TTC549 (cell line): ENCODE measurements at regions not wholly inside any gene's neighbourhood (a gene's known extent, or its start where the extent isn't known, plus 50 kb on each side); places are given as distances from the start of the nearest gene placed in this dataset.
"Not testable (repeated sequence)": the region's sequence is repeated elsewhere in the genome, so short reads cannot be mapped to it uniquely, and the experiment has no call there.

Experiments used
- FAIRE-seq: peaks from 2 replicates; lab custom pipeline; 2012; peaks lifted over from hg19 to GRCh38; lab: Jason Lieb, UNC

- no peak for FAIRE-seq
These were observed 223.4 kb downstream of the NAF1 start for GRCh38 chr4:162943263-162943662.

GRCh38 chr4:162938738-162939485 lies 227.8 kb downstream of the NAF1 start:
- FAIRE-seq = no peak

DNA sequence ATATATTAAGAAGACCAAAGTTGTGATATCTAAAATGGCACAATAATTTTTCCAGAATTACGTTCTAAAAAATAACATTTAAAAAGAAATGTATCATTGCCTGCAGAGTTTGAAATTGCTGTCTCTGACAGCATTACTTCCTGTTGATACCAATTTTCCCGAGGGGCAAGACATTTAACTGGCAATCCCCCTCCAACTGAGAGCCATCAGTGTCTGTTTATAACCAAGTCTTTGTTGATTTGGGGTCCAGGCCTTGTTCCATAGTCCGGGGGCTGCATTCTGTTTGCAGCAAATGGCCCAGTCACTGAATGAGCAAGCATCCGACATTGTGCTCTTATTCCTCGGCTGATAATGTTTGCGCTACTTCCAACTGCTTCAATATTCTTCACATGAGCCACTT lies 231.5 kb downstream of the NAF1 start:
- FAIRE-seq = no peak

GRCh38 chr4:162931286-162931685 lies 235.4 kb downstream of the NAF1 start:
- FAIRE-seq = no peak

DNA sequence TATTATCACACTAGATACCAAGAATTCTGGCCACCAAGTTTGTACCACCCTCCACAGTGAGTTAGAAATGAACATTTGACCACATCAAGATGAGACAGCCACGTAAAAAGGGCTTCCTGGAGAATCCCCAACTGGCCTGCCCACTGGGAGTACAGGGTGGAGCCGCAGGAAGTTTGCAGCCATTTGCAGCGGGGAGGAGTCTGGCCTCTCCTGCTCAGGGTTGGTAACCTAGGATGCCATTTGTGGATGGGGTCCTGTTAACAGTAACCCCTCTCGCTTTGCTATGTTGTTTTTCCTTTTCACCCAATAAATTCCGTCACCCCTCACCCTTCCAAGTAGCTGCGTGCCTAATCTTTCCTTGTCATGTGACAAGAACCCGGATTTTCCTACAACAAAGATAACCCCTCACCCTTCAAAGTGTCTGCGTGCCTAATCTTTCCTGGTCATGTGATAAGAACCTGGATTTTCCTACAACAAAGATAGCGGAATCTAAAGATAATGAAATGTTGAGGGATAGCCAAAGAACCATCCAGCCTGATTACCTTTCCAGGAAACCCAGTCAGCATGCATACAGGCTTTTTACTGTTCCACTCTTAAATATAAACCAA lies 245.4 kb downstream of the NAF1 start:
- no peak for FAIRE-seq

GRCh38 chr4:162920649-162921048 lies 246.0 kb downstream of the NAF1 start:
- FAIRE-seq = no peak

DNA sequence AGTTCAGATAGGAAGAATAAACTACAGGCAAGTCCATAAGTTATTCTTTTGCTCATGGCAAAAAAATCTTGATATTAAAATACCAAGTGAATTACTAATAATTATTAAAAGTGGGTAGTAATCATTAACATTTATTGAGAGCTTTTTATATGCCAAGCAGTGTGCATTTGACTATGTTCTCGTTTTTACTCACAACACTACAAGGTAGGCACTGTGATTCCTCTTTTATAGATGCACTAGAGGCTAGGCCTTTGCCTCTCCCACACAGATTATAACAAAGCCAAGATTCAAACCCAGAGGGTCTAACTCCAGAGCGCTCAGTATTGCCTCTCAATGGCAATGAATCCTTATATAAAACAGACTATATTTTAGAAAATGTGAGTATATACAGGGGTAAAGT lies 254.2 kb downstream of the NAF1 start:
- no peak for FAIRE-seq

DNA sequence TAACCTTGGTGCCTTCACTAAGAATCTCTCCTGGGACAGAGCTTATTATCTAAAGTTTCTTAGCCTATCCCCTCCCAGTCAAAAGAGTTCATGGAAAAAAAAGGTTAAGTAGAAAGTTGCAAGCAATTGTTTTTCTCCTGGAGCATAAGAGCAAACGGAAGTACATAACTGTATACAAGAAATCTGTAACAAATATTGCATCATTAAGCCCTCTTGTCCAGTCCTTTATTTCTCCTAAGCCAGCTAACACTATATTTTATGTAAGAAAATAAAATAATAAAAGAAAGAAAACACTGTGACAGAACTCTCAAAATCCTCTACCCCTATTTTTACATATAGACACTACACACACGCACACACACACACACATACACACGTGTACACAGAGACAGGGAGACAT lies 255.3 kb downstream of the NAF1 start:
- FAIRE-seq = no peak

- no peak for FAIRE-seq
These were observed 256.7 kb downstream of the NAF1 start for GRCh38 chr4:162909952-162910351.

DNA sequence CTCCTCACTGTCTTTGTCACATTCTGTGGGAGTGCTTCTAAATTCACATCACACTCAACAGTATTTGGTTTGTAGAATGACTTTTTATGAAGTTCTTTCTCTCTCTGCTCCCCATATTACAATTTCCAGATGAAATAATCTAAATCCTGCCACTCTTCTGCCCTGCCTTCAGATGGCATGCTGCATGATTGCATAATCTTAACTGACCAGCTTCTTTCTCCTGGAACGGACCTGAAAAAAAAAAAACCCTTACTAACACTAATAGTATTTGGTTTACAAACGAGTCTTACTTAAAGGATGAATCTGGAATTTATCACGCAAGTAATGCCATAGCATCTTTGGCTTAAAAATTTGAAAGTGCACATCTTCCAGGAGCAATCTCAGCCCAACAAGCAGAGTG lies 272.3 kb downstream of the NAF1 start:
- FAIRE-seq = no peak

GRCh38 chr4:162891788-162892707 lies 274.6 kb downstream of the NAF1 start:
- no peak for FAIRE-seq

GRCh38 chr4:162878096-162878495 lies 288.6 kb downstream of the NAF1 start:
- FAIRE-seq = no peak

GRCh38 chr4:162874748-162875147 lies 291.9 kb downstream of the NAF1 start:
- no peak for FAIRE-seq

DNA sequence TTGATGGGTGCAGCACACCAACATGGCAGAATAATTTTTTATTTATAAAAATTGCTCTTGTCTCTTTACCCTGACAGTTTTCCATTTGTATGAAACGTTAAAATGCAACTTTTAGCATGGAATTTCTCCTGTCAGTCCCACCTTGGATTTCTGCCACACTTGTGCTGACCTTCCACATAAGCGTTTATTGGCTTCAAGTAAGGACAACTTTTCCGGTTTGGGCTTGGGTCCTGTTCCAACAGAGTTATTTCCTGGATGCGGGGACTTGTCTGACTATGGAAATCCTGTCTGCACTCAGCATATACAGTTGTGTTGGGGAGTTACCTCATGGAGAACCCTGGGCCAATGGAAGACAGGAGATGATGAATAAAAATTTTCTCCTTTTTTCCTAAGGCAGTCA lies 294.7 kb downstream of the NAF1 start:
- FAIRE-seq = no peak

DNA sequence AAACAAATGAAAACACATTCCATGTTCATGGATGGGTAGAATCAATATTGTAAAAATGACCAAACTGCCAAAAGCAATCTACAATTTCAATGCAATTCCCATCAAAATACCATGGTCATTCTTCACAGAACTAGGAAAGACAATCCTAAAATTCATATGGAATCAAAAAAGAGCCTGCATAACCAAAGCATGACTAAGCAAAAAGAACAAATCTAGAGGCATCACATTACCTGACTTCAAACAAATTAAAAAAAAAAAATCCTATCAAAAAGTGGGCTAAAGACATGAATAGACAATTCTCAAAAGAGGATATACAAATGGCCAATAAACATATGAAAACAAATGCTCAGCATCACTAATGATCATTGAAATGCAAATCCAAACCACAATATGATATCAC lies 297.5 kb downstream of the NAF1 start:
- FAIRE-seq = no peak

GRCh38 chr4:162866565-162866964 lies 300.1 kb downstream of the NAF1 start:
- no peak for FAIRE-seq

- no peak for FAIRE-seq
These were observed 301.6 kb downstream of the NAF1 start for GRCh38 chr4:162865102-162865501.

- FAIRE-seq = no peak
These were observed 312.9 kb downstream of the NAF1 start for GRCh38 chr4:162853788-162854187.

DNA sequence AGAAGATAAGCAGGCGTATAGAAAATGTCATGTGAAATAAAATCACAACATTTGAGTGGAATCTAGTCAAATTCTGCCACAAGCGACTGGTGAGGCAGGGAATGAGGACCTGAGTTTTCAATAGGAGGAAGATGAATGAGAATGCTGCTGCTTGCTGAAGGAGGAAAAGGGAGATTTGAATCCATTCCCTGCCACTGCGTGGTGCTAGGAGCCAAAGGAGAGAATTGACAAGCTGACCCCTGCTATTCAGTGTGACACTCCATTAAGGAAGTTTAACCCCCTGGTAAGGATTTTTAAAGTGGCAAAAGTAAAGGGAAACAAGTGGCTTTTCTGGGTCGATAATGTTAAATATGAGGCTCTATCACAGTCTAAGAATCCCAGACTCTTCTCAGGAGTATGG lies 314.0 kb downstream of the NAF1 start:
- FAIRE-seq = no peak

DNA sequence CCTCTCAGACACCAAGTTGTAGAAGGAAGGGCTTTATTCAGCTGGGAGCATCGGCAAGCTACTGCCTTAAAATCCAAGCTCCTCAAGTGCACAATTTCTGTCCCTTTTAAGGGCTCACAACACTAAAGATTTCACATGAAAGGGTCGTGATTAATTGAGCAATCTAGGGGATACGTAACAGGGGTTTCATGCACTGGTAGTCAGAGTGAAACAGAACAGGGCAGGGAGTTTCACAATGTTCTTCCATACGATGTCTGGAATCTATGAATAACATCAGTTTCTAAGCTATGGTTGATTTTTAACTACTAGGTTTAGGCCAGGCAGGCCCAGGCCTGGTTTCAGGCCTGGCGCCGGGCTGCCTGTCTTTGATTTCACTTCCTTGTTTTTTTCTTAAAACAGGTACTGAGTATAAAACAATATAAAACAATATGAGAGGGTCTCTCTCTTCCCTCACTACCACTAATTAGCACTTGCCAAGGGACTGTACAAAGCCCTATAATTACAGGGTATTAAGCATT lies 315.4 kb downstream of the NAF1 start:
- not testable (repeated sequence) for FAIRE-seq

DNA sequence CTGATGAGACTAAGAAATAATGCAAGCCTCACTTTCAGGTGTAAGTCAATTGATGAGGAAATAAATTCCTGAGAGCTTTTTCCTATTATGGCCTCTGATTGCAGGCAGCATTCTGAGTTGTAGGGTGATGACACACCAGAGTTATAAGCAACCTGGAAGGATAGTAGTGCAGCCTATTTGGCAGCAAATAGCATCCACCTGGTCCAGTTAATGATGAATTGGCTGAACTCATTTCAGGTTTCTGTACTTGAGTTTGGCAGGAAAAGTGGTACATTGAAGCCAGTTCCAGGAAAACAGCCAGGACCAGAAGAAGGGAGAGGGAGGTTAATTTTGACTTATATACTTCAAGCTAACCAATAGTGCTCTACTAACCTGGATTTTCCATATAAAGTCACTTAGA lies 316.8 kb downstream of the NAF1 start:
- FAIRE-seq = no peak

GRCh38 chr4:162847945-162848549 lies 318.6 kb downstream of the NAF1 start:
- no peak for FAIRE-seq

GRCh38 chr4:162841753-162842152 lies 324.9 kb downstream of the NAF1 start:
- no peak for FAIRE-seq
